H1 (cell line): ENCODE measurements at regions not wholly inside any gene's neighbourhood (a gene's known extent, or its start where the extent isn't known, plus 50 kb on each side); places are given as distances from the start of the nearest gene placed in this dataset.

ENCODE experiments used
- CTCF ChIA-PET: fragments of 300-600 bp; sonication (Branson Sonifier 250); formaldehyde crosslinking; loops from one replicate; lab custom pipeline; 2021; ENCODE audit not compliant: partially characterized antibody; lab: Charles Lee
- POLR2A ChIA-PET: fragments of 300-600 bp; sonication (Branson Sonifier 250); formaldehyde crosslinking; loops from one replicate; lab custom pipeline; 2021; ENCODE audit warnings: inconsistent platforms; ENCODE audit not compliant: partially characterized antibody; lab: Charles Lee
- DNase-seq, 2 experiments: peaks; one replicate each; pipeline versions ENCODE4 v3.0.0 to v3.0.0-alpha.2; 2010 to 2022; ENCODE audit warnings: low spot score in 2 of 2, low read depth in 1 of 2, mixed read lengths in 1 of 2
- FAIRE-seq: peaks from 2 replicates; lab custom pipeline; 2011; peaks lifted over from hg19 to GRCh38; lab: Jason Lieb, UNC
- H2AFZ ChIP-seq: 2 replicates; pipeline ENCODE4 v1.8.1; 2012; ENCODE audit warnings: low read length, inconsistent platforms
- H2AK5ac ChIP-seq: 2 replicates; pipeline ENCODE4 v1.6.1; 2013; ENCODE audit warnings: low read depth, low read length
- H2BK120ac ChIP-seq: replicated peaks from 2 replicates; pipeline ENCODE3; 2013; ENCODE audit warnings: low read depth, low read length, inconsistent platforms
- H2BK12ac ChIP-seq: 2 replicates; pipeline ENCODE4 v1.6.1; 2013; ENCODE audit warnings: low read depth, low read length
- H2BK15ac ChIP-seq: 2 replicates; pipeline ENCODE4 v1.6.1; 2013; ENCODE audit warnings: low read length
- H2BK20ac ChIP-seq: 2 replicates; pipeline ENCODE4 v1.6.1; 2013; ENCODE audit warnings: low read length
- H2BK5ac ChIP-seq: 2 replicates; pipeline ENCODE4 v1.6.1; 2013; ENCODE audit warnings: low read depth, low read length
- H3K14ac ChIP-seq: 2 replicates; pipeline ENCODE4 v1.6.1; 2013; ENCODE audit warnings: inconsistent platforms; ENCODE audit not compliant: insufficient read length
- H3K18ac ChIP-seq: 2 replicates; pipeline ENCODE4 v1.6.1; 2013; ENCODE audit warnings: low read length; ENCODE audit errors: extremely low read depth
- H3K23ac ChIP-seq: 2 replicates; pipeline ENCODE4 v1.6.1; 2013; ENCODE audit warnings: inconsistent platforms; ENCODE audit not compliant: insufficient read length
- H3K23me2 ChIP-seq: 2 replicates; pipeline ENCODE4 v1.6.1; 2013; ENCODE audit warnings: low read depth, low read length
- H3K27ac ChIP-seq: 2 replicates; pipeline ENCODE4 v1.6.1; 2011; ENCODE audit warnings: low read depth, low read length, inconsistent platforms
- H3K27me3 ChIP-seq, 4 experiments: replicated peaks in 1 of 4; 1 replicate in 1 of 4; 2 replicates in 3 of 4; pipeline versions ENCODE4 v1.6.1 to v1.8.1; 2011 to 2013; ENCODE audit warnings: low read length in 3 of 4, mild to moderate bottlenecking in 3 of 4, inconsistent platforms in 2 of 4, mixed read lengths in 2 of 4, moderate library complexity in 1 of 4; ENCODE audit not compliant: control insufficient read depth in 3 of 4, insufficient read depth in 3 of 4; ENCODE audit errors: extremely low read depth in 1 of 4
- H3K36me3 ChIP-seq, 4 experiments: 2 replicates each; pipeline versions ENCODE4 v1.6.1 to v1.8.1; 2011 to 2013; ENCODE audit warnings: mild to moderate bottlenecking in 4 of 4, low read length in 3 of 4, moderate library complexity in 2 of 4, control low read depth in 1 of 4, inconsistent platforms in 1 of 4; ENCODE audit not compliant: insufficient read depth in 4 of 4, control insufficient read depth in 2 of 4
- H3K4ac ChIP-seq: replicated peaks from 2 replicates; pipeline ENCODE3; 2013; ENCODE audit warnings: low read length, low read depth, mixed read lengths, inconsistent platforms; ENCODE audit not compliant: insufficient read length
- H3K4me1 ChIP-seq, 4 experiments: replicated peaks in 1 of 4; 1 replicate in 1 of 4; 2 replicates in 3 of 4; pipeline versions ENCODE4 v1.6.1 to v1.8.1; 2011 to 2013; ENCODE audit warnings: low read length in 3 of 4, inconsistent platforms in 2 of 4, mixed read lengths in 1 of 4; ENCODE audit not compliant: insufficient read depth in 4 of 4, control insufficient read depth in 3 of 4
- H3K4me2 ChIP-seq, 2 experiments: 2 replicates each; pipeline versions ENCODE4 v1.6.1 to v1.8.1; 2011 to 2013; ENCODE audit warnings: low read depth in 2 of 2, low read length in 2 of 2, control low read depth in 1 of 2, inconsistent platforms in 1 of 2, mild to moderate bottlenecking in 1 of 2; ENCODE audit not compliant: insufficient read depth in 1 of 2
- H3K4me3 ChIP-seq, 4 experiments: fragments of 200-600, 300-600 bp in 1 of 4; sonication (generic), shearing (Covaris generic), sonication (Bioruptor Twin) in 1 of 4; 2 replicates each; pipeline versions ENCODE4 v1.5.1 to v1.8.1; 2011 to 2016; ENCODE audit warnings: low read length in 4 of 4, low read depth in 3 of 4, control low read depth in 2 of 4, inconsistent platforms in 2 of 4, mild to moderate bottlenecking in 2 of 4, mixed read lengths in 1 of 4, moderate library complexity in 1 of 4; ENCODE audit not compliant: insufficient read depth in 2 of 4; ENCODE audit errors: extremely low read depth in 1 of 4
- H3K56ac ChIP-seq: replicated peaks from 2 replicates; pipeline ENCODE3; 2013; ENCODE audit warnings: low read depth, mild to moderate bottlenecking, mixed read lengths, low read length, inconsistent platforms; ENCODE audit not compliant: insufficient read length
- H3K79me1 ChIP-seq: 2 replicates; pipeline ENCODE4 v1.6.1; 2013; ENCODE audit warnings: low read depth, low read length, control low read depth
- H3K79me2 ChIP-seq, 2 experiments: 2 replicates each; pipeline versions ENCODE4 v1.6.1 to v1.8.1; 2012 to 2013; ENCODE audit warnings: low read length in 2 of 2, mild to moderate bottlenecking in 2 of 2, inconsistent platforms in 1 of 2; ENCODE audit not compliant: insufficient read depth in 2 of 2, control insufficient read depth in 1 of 2
- H3K9ac ChIP-seq, 4 experiments: replicated peaks in 1 of 4; 1 replicate in 1 of 4; 2 replicates in 3 of 4; pipeline versions ENCODE4 v1.6.1 to v1.8.1; 2011 to 2013; ENCODE audit warnings: low read depth in 3 of 4, low read length in 3 of 4, control low read depth in 2 of 4, mild to moderate bottlenecking in 2 of 4, moderate library complexity in 2 of 4, inconsistent platforms in 1 of 4; ENCODE audit errors: extremely low read depth in 1 of 4
- H3K9me3 ChIP-seq, 2 experiments: 2 replicates each; pipeline versions ENCODE4 v1.6.1 to v1.8.1; 2012 to 2013; ENCODE audit warnings: mild to moderate bottlenecking in 2 of 2, moderate library complexity in 2 of 2, control low read depth in 1 of 2, inconsistent platforms in 1 of 2, low read depth in 1 of 2, low read length in 1 of 2, mixed read lengths in 1 of 2; ENCODE audit not compliant: insufficient read depth in 2 of 2
- H4K20me1 ChIP-seq, 2 experiments: replicated peaks in 1 of 2; 2 replicates each; pipeline versions ENCODE3 to v1.8.1; 2011 to 2013; ENCODE audit warnings: inconsistent platforms in 2 of 2, low read length in 2 of 2, mild to moderate bottlenecking in 1 of 2; ENCODE audit not compliant: insufficient read depth in 2 of 2, control insufficient read depth in 1 of 2
- H4K5ac ChIP-seq: 2 replicates; pipeline ENCODE4 v1.6.1; 2013; ENCODE audit warnings: low read length, low read depth, mixed read lengths, inconsistent platforms; ENCODE audit not compliant: insufficient read length
- H4K8ac ChIP-seq: 2 replicates; pipeline ENCODE4 v1.8.0; 2013; ENCODE audit warnings: mild to moderate bottlenecking, moderate library complexity, low read length, inconsistent platforms; ENCODE audit not compliant: insufficient read depth; ENCODE audit errors: extremely low read depth
- H4K91ac ChIP-seq: replicated peaks from 2 replicates; pipeline ENCODE3; 2013; ENCODE audit warnings: low read length, mixed read lengths, inconsistent platforms; ENCODE audit not compliant: insufficient read length
- POLR2A ChIP-seq, 2 experiments: IDR thresholded peaks; 1 replicate in 1 of 2; 2 replicates in 1 of 2; pipeline ENCODE4 v1.6.1; 2011; ENCODE audit warnings: low read depth in 2 of 2, low read length in 2 of 2, mild to moderate bottlenecking in 2 of 2; ENCODE audit errors: control extremely low read depth in 1 of 2
- POU5F1 ChIP-seq: IDR thresholded peaks from 2 replicates; pipeline ENCODE4 v1.6.1; 2011; ENCODE audit warnings: low read depth, mild to moderate bottlenecking, low read length, moderate library complexity
- RXRA ChIP-seq: IDR thresholded peaks from 2 replicates; pipeline ENCODE4 v1.6.1; 2011; ENCODE audit warnings: low read depth, mild to moderate bottlenecking, low read length, moderate library complexity; ENCODE audit not compliant: insufficient read depth
- WGBS, 2 experiments: shearing (Covaris generic) in 1 of 2; methylation state at CpG; one replicate each; pipeline versions ENCODE4 v1.1.6 to v1.1.7; 2013 to 2015; ENCODE audit warnings: low lambda C conversion rate in 2 of 2, mixed read lengths in 2 of 2, inconsistent platforms in 1 of 2, low coverage in 1 of 2, missing lambda C conversion rate in 1 of 2; ENCODE audit not compliant: insufficient replicate concordance in 2 of 2, insufficient coverage in 1 of 2, insufficient read length in 1 of 2; ENCODE audit errors: extremely low coverage in 1 of 2, missing lambda C conversion rate in 1 of 2; 5-methylcytosine and 5-hydroxymethylcytosine counted together

- POLR2A ChIA-PET = interaction anchor here (0.7 kb wide), 1 partner anchor 89 kb away, joined by 5 read pairs; no protein-coding TSS in a partner anchor
- DNase-seq = peak in 1 of 2 experiments; percentile 15
- TF ChIP-seq RXRA (no peak), POLR2A (IDR thresholded peaks at IDR 0.05; ENCODE audit: control extremely low read depth in 1 of 2, low read depth in 2 of 2, low read length in 2 of 2) (no peak), POU5F1 (0 out of 2 replicates have a peak, but pooled peaks have one; percentile 16)
These were observed 65.5 kb upstream of the GNPDA2 start for GRCh38 chr4:44791831-44792230.

More at GRCh38 chr4:44791831-44792230, 65.5 kb upstream of the GNPDA2 start:
- no peaks in the 10 kb centered on the region for H4K20me1 ChIP-seq
- H3K27ac ChIP-seq = no peak overlapping the region
- H2AFZ ChIP-seq = no peak overlapping the region
- H2BK120ac ChIP-seq = no peak overlapping the region
- no peaks in the 10 kb centered on the region for H3K4me1 ChIP-seq
- no peaks in the 10 kb centered on the region for H3K36me3 ChIP-seq
- no peaks in the 10 kb centered on the region for H3K79me2 ChIP-seq
- H2AK5ac ChIP-seq = no peak overlapping the region
- H3K18ac ChIP-seq = no peak overlapping the region
- H3K9me3 ChIP-seq = peaks cover 3 to 5% of the 10 kb centered on the region in 2 experiments; a peak in 2 of 4 replicates
- H2BK12ac ChIP-seq = no peak overlapping the region
- H3K4me2 ChIP-seq = no peak overlapping the region
- no peak overlapping the region for H3K14ac ChIP-seq
- no peak overlapping the region for H3K23ac ChIP-seq
- H4K5ac ChIP-seq = no peak overlapping the region
- H2BK15ac ChIP-seq = no peak overlapping the region
- no peaks in the 10 kb centered on the region for H3K23me2 ChIP-seq
- H4K8ac ChIP-seq = no peak overlapping the region
- H3K4ac ChIP-seq = no peak overlapping the region
- 79% methylated on average over 7 of the region's 7 CpGs; no CpG with 5 or more reads in 1 of the 2 experiments for WGBS, 2 experiments
- no peak for FAIRE-seq
- CTCF ChIA-PET = interaction anchor here (1.8 kb wide), 1 partner anchor 79 kb away, joined by 7 read pairs; no protein-coding TSS in a partner anchor
- no peak overlapping the region for H3K4me3 ChIP-seq
- H3K27me3 ChIP-seq = no peaks in the 10 kb centered on the region
- no peak overlapping the region for H2BK20ac ChIP-seq
- H3K9ac ChIP-seq = no peak overlapping the region
- no peak overlapping the region for H3K56ac ChIP-seq
- H2BK5ac ChIP-seq = no peak overlapping the region
- no peak overlapping the region for H4K91ac ChIP-seq
- no peaks in the 10 kb centered on the region for H3K79me1 ChIP-seq
